SH-SY5Y (cell line): ENCODE measurements at regions not wholly inside any gene's neighbourhood (a gene's known extent, or its start where the extent isn't known, plus 50 kb on each side); places are given as distances from the start of the nearest gene placed in this dataset.
A peak's percentile ranks its signal among the peaks of the same experiment; 100 is the strongest.

Experiments
- GATA2 ChIP-seq: IDR thresholded peaks from 2 replicates; pipeline ENCODE4 v1.6.1; 2011; ENCODE audit warnings: mild to moderate bottlenecking, low read depth, low read length
- GATA3 ChIP-seq: IDR thresholded peaks from 2 replicates; pipeline ENCODE4 v1.6.1; 2011; ENCODE audit warnings: low read depth, mild to moderate bottlenecking, low read length, moderate library complexity

DNA sequence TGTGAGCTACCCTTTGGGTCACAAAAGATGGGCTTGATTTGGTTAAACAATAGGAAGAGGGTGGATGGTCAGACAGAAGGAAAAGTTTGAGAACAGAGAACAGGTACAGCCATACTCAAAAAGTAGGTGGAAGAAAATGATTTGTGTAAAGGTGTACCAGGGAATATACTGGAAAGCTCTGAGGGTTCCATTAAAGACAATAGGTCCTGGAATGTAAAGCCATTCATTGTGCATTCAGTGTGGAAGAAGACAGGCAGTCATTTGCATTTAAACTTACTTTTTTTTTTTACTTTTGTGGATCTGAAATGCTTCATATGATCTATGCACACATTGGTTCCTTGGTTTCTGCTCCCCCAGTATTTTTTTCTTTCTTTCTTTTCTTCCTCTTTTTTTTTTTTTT is 581.4 kb upstream of the PIK3C3 start:
- TF ChIP-seq GATA3 = no peak
- no peak for TF ChIP-seq GATA2

- TF ChIP-seq GATA3 = no peak
- no peak for TF ChIP-seq GATA2
Measured at GRCh38 chr18:41372046-41372665, 582.9 kb upstream of the PIK3C3 start.

DNA sequence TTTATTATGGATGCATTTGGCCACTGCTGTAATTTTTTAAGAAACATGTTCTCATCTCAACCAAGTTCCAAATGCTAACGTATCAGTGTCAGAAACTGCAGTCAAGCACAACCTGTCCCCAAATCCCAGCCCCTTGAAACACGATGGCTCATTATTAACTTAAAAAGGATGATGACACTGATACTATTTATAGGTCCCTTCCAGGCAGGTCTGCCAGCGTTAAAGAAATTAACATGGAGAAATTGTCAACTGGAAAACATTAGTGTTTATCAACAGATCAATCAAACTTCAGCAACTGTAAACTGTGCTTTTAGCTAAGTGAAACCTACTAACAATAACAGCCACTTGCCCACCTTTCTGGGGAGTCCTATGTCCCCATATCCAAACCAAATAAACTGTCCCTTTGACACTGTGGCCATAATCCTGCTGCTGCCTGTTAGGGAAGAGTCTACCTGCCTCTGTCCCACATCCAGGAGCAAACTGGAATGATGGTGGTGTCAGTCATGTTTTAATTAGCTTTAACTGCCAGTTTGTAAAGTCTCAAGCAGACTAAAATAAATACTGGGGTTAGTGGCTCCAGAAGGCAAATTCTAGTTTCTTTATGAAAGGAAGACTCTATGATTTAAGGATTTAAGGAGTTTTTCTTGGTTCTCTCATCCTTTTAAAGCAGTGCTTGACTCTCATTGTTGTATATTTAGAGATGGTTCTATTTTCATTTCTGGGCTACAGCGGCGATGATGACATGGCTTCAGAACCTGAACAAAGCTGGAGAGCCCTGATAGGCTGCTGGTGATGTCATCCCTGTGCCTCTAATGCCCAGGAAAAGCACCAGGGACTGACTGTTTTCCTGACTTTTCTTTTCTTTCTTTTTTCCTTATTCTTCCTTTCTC is 583.6 kb upstream of the PIK3C3 start:
- peak; percentile 76 for TF ChIP-seq GATA3
- peak; percentile 68 for TF ChIP-seq GATA2

DNA sequence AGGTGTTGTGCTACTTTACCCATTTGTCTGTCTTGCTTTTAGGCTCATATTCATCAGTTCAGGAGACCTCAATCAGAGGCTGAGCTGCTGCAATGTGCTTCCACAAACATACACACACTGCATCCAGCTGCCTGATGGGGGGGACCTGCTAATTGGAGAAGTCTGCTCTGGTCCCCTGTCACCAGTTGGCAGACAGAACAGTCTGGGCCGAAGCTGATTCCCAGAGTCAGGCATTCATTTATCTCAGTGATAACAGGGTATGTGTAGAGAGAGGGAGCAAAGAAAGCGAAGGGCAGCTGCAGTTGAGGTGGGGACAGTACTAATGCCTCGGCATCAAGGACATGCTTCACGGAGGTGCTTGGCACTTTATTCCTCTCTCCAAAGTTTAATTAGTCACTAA is 584.3 kb upstream of the PIK3C3 start:
- TF ChIP-seq GATA2 (peak; percentile 38; the same call in 1 of the 2 replicates), GATA3 (no peak)

GRCh38 chr18:41357708-41358107 is 597.3 kb upstream of the PIK3C3 start:
- TF ChIP-seq GATA3 (no peak), GATA2 (no peak)

DNA sequence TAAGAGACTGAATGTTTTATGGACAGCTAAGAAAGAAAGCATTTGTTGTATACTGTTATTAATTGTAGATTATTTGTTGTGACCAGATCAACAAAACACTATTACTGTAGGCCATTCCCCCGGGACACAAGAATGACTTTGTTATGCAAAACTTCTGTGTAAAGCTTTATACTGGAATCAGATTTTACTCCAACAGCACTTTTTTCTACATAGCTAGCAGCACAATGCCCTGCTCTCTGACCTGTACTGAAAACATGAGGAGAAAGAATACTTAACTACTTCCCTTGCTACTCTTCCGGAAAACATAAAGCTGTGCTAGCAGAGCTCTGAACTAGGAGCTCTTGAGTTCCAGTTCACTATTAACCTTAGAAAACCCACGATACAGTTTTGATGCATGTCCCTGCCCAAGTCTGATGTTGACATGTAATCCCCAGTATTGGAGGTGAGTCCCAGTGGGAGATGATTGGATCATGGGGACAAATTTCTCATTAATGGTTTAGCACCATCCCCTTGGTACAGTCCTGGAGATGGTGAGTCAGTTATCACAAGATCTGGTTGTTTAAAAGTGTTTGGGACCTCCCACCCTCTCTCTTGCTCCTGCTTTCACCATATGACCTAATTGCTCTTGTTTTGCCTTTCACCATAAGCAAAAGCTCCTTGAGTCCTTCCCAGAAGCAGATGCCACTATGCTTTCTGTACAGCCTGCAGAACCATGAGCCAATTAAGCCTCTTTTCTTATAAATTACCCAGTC is 601.1 kb upstream of the PIK3C3 start:
- no peak for TF ChIP-seq GATA3
- TF ChIP-seq GATA2 = no peak

DNA sequence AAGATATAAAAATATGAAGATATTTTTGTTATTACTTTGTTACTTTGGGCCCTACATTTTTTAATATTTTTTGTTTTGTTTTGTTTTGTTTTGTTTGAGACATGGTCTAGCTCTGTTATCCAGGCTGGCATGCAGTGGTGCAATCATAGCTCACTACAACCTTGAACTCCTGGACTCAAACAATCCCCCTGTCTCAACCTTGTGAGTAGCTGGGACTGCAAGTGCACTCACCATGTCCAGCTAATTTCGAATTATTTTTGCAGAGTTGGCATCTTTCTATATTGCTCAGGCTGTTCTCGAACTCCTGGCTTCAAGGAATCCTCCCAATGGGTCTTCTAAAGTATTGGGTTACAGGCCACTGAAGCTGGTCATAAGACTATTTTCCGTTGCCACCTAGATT is 603.6 kb upstream of the PIK3C3 start:
- TF ChIP-seq GATA3 (no peak), GATA2 (no peak)

GRCh38 chr18:41347057-41347456 is 608.0 kb upstream of the PIK3C3 start:
- TF ChIP-seq GATA2 (no peak), GATA3 (no peak)

GRCh38 chr18:41343808-41344207 is 611.2 kb upstream of the PIK3C3 start:
- TF ChIP-seq GATA2 = no peak
- no peak for TF ChIP-seq GATA3

GRCh38 chr18:41338341-41338740 is 616.7 kb upstream of the PIK3C3 start:
- TF ChIP-seq GATA3 (peak; percentile 85), GATA2 (peak; percentile 48; the same call in 1 of the 2 replicates)

- TF ChIP-seq GATA2 (no peak), GATA3 (no peak)
Measured at GRCh38 chr18:41331661-41332060, 623.4 kb upstream of the PIK3C3 start.

DNA sequence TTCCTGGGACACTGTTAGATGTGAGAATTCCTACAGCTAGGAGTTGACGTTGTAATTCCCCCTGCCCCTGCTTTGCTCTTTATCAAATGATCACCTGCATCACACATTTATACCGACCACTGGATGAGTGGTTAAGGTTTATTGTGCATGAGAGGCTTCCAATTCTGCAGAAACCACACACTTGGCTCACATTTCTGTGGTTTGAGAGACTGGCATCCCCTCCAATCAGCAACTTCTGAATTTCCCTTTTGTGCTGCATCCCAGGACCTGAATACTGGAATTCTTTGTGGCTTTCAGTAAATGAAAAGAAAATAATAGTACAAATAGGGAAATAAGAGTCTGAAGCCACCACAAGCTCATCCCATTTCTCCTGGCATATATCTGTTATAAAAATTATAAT is 628.7 kb upstream of the PIK3C3 start:
- TF ChIP-seq GATA2 = no peak
- TF ChIP-seq GATA3 = no peak

GRCh38 chr18:41324934-41325333 is 630.1 kb upstream of the PIK3C3 start:
- no peak for TF ChIP-seq GATA2
- TF ChIP-seq GATA3 = no peak
